ENCODE measurements at regions not wholly inside any gene's neighbourhood (a gene's known extent, or its start where the extent isn't known, plus 50 kb on each side); places are given as distances from the start of the nearest gene placed in this dataset.

DNA sequence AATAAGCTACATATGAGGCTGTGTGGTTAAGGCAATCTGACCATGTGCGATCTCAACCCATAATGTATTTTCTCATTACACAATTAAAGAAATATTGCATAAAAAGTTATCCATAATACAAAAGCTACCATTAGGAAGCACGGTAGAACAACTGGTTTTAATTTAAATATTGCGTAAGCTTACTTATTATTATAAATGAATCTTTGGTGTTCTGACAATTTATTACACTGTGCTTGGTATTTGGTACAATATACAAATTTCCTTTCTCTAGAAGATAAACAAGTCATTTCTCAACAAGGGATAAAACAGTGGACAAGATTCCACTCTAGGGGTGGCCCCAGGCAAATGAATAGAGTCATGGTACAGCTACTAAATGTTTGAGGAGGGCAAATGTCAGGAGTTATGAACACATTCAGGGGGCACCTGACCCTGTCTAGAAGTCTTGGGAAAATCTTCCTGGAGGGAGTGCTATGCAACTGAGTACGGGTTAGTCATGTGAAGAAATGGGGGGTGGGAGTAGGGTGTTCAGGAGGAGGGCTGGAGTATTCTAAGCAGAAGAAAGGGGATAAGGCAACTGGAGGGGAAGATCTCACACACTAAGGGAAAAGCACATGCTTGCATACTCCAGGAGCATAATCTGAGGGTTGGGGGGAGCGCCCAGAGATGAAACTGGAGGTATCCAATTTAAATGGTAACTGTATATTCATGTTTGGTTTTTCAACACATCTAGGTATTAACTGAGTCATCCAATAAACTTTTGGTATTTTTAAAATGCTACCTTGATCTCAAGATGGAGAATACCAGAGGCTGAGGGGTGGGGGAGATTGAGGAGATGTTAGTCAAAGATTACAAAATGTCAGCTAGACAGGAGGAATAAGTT lies 296.9 kb upstream of the SGK1 start:
- TF ChIP-seq, protein P1, sequence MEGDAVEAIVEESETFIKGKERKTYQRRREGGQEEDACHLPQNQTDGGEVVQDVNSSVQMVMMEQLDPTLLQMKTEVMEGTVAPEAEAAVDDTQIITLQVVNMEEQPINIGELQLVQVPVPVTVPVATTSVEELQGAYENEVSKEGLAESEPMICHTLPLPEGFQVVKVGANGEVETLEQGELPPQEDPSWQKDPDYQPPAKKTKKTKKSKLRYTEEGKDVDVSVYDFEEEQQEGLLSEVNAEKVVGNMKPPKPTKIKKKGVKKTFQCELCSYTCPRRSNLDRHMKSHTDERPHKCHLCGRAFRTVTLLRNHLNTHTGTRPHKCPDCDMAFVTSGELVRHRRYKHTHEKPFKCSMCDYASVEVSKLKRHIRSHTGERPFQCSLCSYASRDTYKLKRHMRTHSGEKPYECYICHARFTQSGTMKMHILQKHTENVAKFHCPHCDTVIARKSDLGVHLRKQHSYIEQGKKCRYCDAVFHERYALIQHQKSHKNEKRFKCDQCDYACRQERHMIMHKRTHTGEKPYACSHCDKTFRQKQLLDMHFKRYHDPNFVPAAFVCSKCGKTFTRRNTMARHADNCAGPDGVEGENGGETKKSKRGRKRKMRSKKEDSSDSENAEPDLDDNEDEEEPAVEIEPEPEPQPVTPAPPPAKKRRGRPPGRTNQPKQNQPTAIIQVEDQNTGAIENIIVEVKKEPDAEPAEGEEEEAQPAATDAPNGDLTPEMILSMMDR (IDR thresholded peaks at IDR 0.05) = no peak
- TF ChIP-seq POLR2A (IDR thresholded peaks at IDR 0.05) = no peak
